ENCODE measurements at regions not wholly inside any gene's neighbourhood (a gene's known extent, or its start where the extent isn't known, plus 50 kb on each side); places are given as distances from the start of the nearest gene placed in this dataset.

GRCh38 chr1:222023025-222023424, 281.1 kb upstream of the DUSP10 start:
- Mint-ChIP-seq H3K27ac (no peak overlapping the region), H3K4me1 (no peaks in the 10 kb centered on the region), H3K9me3 (no peaks in the 10 kb centered on the region), H3K36me3 (ENCODE audit: low read depth) (no peaks in the 10 kb centered on the region), H3K4me3 (no peak overlapping the region), H3K27me3 (peaks cover 4% of the 10 kb centered on the region)
- ChIA-PET POLR2A (no interaction called here), CTCF (no interaction called here)
- no peak for DNase-seq

- no peak overlapping the region for H3K4me3 Mint-ChIP-seq
- no peaks in the 10 kb centered on the region for H3K4me1 Mint-ChIP-seq
- no peak for DNase-seq
- no peak overlapping the region for H3K27ac Mint-ChIP-seq
- POLR2A ChIA-PET = no interaction called here
- H3K9me3 Mint-ChIP-seq = no peaks in the 10 kb centered on the region
- H3K27me3 Mint-ChIP-seq = peaks cover 4% of the 10 kb centered on the region
- H3K36me3 Mint-ChIP-seq (ENCODE audit: low read depth) = no peaks in the 10 kb centered on the region
- CTCF ChIA-PET = no interaction called here
These were observed 279.2 kb upstream of the DUSP10 start for GRCh38 chr1:222021129-222021528.

GRCh38 chr1:222020553-222020952, 278.7 kb upstream of the DUSP10 start:
- Mint-ChIP-seq H3K36me3 (ENCODE audit: low read depth) (no peaks in the 10 kb centered on the region), H3K9me3 (no peaks in the 10 kb centered on the region), H3K4me3 (no peak overlapping the region), H3K27ac (no peak overlapping the region), H3K4me1 (no peaks in the 10 kb centered on the region), H3K27me3 (peaks cover 4% of the 10 kb centered on the region)
- ChIA-PET CTCF (no interaction called here), POLR2A (no interaction called here)
- no peak for DNase-seq

- H3K27me3 Mint-ChIP-seq = no peaks in the 10 kb centered on the region
These were observed 277.1 kb upstream of the DUSP10 start for GRCh38 chr1:222019029-222019428.

GRCh38 chr1:222018041-222018440, 276.2 kb upstream of the DUSP10 start:
- Mint-ChIP-seq H3K4me1 (no peaks in the 10 kb centered on the region), H3K27ac (no peak overlapping the region), H3K27me3 (peaks cover 6% of the 10 kb centered on the region), H3K4me3 (no peak overlapping the region), H3K9me3 (no peaks in the 10 kb centered on the region), H3K36me3 (ENCODE audit: low read depth) (no peaks in the 10 kb centered on the region)
- no peak for DNase-seq
- CTCF ChIA-PET = no interaction called here
- POLR2A ChIA-PET = no interaction called here

More at GRCh38 chr1:222019029-222019428, 277.1 kb upstream of the DUSP10 start:
- ChIA-PET POLR2A (no interaction called here), CTCF (no interaction called here)
- H3K27ac Mint-ChIP-seq = no peak overlapping the region
- H3K36me3 Mint-ChIP-seq (ENCODE audit: low read depth) = no peaks in the 10 kb centered on the region
- H3K4me3 Mint-ChIP-seq = no peak overlapping the region
- no peak for DNase-seq
- H3K9me3 Mint-ChIP-seq = no peaks in the 10 kb centered on the region
- H3K4me1 Mint-ChIP-seq = no peaks in the 10 kb centered on the region

- H3K27ac Mint-ChIP-seq = no peak overlapping the region
- H3K27me3 Mint-ChIP-seq = peaks cover 10% of the 10 kb centered on the region
- POLR2A ChIA-PET = no interaction called here
- no peak overlapping the region for H3K4me3 Mint-ChIP-seq
- H3K4me1 Mint-ChIP-seq = no peaks in the 10 kb centered on the region
- CTCF ChIA-PET = no interaction called here
- no peaks in the 10 kb centered on the region for H3K36me3 Mint-ChIP-seq (ENCODE audit: low read depth)
- no peaks in the 10 kb centered on the region for H3K9me3 Mint-ChIP-seq
- DNase-seq = no peak
These were observed 273.8 kb upstream of the DUSP10 start for GRCh38 chr1:222015686-222016085.

- CTCF ChIA-PET = interaction anchor here (0.6 to 0.9 kb wide), 2 partner anchors 11 to 418 kb away, joined by 3 read pairs; no protein-coding TSS in a partner anchor
These were observed 272.1 kb upstream of the DUSP10 start for GRCh38 chr1:222014001-222014400.

GRCh38 chr1:222012816-222013215, 270.9 kb upstream of the DUSP10 start:
- CTCF ChIA-PET = no interaction called here
- peaks cover 10% of the 10 kb centered on the region for H3K27me3 Mint-ChIP-seq
- POLR2A ChIA-PET = no interaction called here

More at GRCh38 chr1:222014001-222014400, 272.1 kb upstream of the DUSP10 start:
- H3K27me3 Mint-ChIP-seq = peaks cover 10% of the 10 kb centered on the region
- no peak overlapping the region for H3K4me3 Mint-ChIP-seq
- POLR2A ChIA-PET = no interaction called here
- no peaks in the 10 kb centered on the region for H3K36me3 Mint-ChIP-seq (ENCODE audit: low read depth)
- H3K4me1 Mint-ChIP-seq = no peaks in the 10 kb centered on the region
- no peak overlapping the region for H3K27ac Mint-ChIP-seq
- DNase-seq = no peak
- no peaks in the 10 kb centered on the region for H3K9me3 Mint-ChIP-seq

GRCh38 chr1:222010306-222010705, 268.4 kb upstream of the DUSP10 start:
- no peak for DNase-seq
- ChIA-PET CTCF (no interaction called here), POLR2A (interaction anchor here (0.6 kb wide), 1 partner anchor 267 kb away, joined by 9 read pairs; no protein-coding TSS in a partner anchor)
- Mint-ChIP-seq H3K4me3 (no peak overlapping the region), H3K4me1 (peaks cover 2% of the 10 kb centered on the region), H3K27me3 (peaks cover 10% of the 10 kb centered on the region), H3K9me3 (no peaks in the 10 kb centered on the region), H3K27ac (no peak overlapping the region), H3K36me3 (ENCODE audit: low read depth) (no peaks in the 10 kb centered on the region)

More at GRCh38 chr1:222012816-222013215, 270.9 kb upstream of the DUSP10 start:
- DNase-seq = no peak
- H3K4me1 Mint-ChIP-seq = peaks cover 2% of the 10 kb centered on the region
- no peaks in the 10 kb centered on the region for H3K36me3 Mint-ChIP-seq (ENCODE audit: low read depth)
- no peak overlapping the region for H3K4me3 Mint-ChIP-seq
- no peak overlapping the region for H3K27ac Mint-ChIP-seq
- H3K9me3 Mint-ChIP-seq = no peaks in the 10 kb centered on the region

GRCh38 chr1:222009105-222009730, 267.3 kb upstream of the DUSP10 start:
- peaks cover 14% of the 10 kb centered on the region for H3K27me3 Mint-ChIP-seq
- CTCF ChIA-PET = interaction anchor here (0.6 kb wide), 1 partner anchor 414 kb away, joined by 3 read pairs; no protein-coding TSS in a partner anchor
- H3K4me3 Mint-ChIP-seq = no peak overlapping the region
- H3K27ac Mint-ChIP-seq = no peak overlapping the region
- H3K36me3 Mint-ChIP-seq (ENCODE audit: low read depth) = no peaks in the 10 kb centered on the region
- POLR2A ChIA-PET = no interaction called here
- H3K4me1 Mint-ChIP-seq = peaks cover 2% of the 10 kb centered on the region
- DNase-seq = peak; percentile 42
- H3K9me3 Mint-ChIP-seq = no peaks in the 10 kb centered on the region

- ChIA-PET CTCF (interaction anchor here (1.7 kb wide), 1 partner anchor 13 kb away, joined by 3 read pairs; no protein-coding TSS in a partner anchor), POLR2A (no interaction called here)
- Mint-ChIP-seq H3K27ac (no peak overlapping the region), H3K4me1 (peaks cover 2% of the 10 kb centered on the region), H3K9me3 (no peaks in the 10 kb centered on the region), H3K4me3 (no peak overlapping the region), H3K27me3 (peaks cover 7% of the 10 kb centered on the region), H3K36me3 (ENCODE audit: low read depth) (no peaks in the 10 kb centered on the region)
- no peak for DNase-seq
These were observed 264.8 kb upstream of the DUSP10 start for GRCh38 chr1:222006715-222007114.

- Mint-ChIP-seq H3K9me3 (no peaks in the 10 kb centered on the region), H3K27ac (no peak overlapping the region), H3K27me3 (peaks cover 4% of the 10 kb centered on the region), H3K4me1 (peaks cover 2% of the 10 kb centered on the region), H3K4me3 (no peak overlapping the region), H3K36me3 (ENCODE audit: low read depth) (no peaks in the 10 kb centered on the region)
- CTCF ChIA-PET = no interaction called here
- POLR2A ChIA-PET = no interaction called here
- DNase-seq = no peak
These were observed 262.9 kb upstream of the DUSP10 start for GRCh38 chr1:222004784-222005183.

- Mint-ChIP-seq H3K36me3 (ENCODE audit: low read depth) (no peaks in the 10 kb centered on the region), H3K27ac (no peak overlapping the region), H3K27me3 (peaks cover 4% of the 10 kb centered on the region), H3K4me3 (no peak overlapping the region), H3K9me3 (no peaks in the 10 kb centered on the region), H3K4me1 (peaks cover 2% of the 10 kb centered on the region)
- ChIA-PET CTCF (no interaction called here), POLR2A (no interaction called here)
- no peak for DNase-seq
These were observed 262.1 kb upstream of the DUSP10 start for GRCh38 chr1:222004034-222004433.

- H3K4me1 Mint-ChIP-seq = no peaks in the 10 kb centered on the region
- no peak overlapping the region for H3K27ac Mint-ChIP-seq
- no peaks in the 10 kb centered on the region for H3K9me3 Mint-ChIP-seq
- ChIA-PET CTCF (interaction anchor here (0.7 kb wide), 1 partner anchor 446 kb away, joined by 7 read pairs; no protein-coding TSS in a partner anchor), POLR2A (no interaction called here)
- no peak overlapping the region for H3K4me3 Mint-ChIP-seq
- H3K36me3 Mint-ChIP-seq (ENCODE audit: low read depth) = no peaks in the 10 kb centered on the region
- DNase-seq = no peak
- H3K27me3 Mint-ChIP-seq = peaks cover 4% of the 10 kb centered on the region
These were observed 260.6 kb upstream of the DUSP10 start for GRCh38 chr1:222002503-222002902.

Measured in activated CD4-positive, alpha-beta T cell treated with anti-CD3 and anti-CD28 coated beads, Interleukin-2, amount 10 ng/mL, durations not matched to agents 7 days and 5 days (primary cell).